ENCODE measurements at regions not wholly inside any gene's neighbourhood (a gene's known extent, or its start where the extent isn't known, plus 50 kb on each side); places are given as distances from the start of the nearest gene placed in this dataset.

DNA sequence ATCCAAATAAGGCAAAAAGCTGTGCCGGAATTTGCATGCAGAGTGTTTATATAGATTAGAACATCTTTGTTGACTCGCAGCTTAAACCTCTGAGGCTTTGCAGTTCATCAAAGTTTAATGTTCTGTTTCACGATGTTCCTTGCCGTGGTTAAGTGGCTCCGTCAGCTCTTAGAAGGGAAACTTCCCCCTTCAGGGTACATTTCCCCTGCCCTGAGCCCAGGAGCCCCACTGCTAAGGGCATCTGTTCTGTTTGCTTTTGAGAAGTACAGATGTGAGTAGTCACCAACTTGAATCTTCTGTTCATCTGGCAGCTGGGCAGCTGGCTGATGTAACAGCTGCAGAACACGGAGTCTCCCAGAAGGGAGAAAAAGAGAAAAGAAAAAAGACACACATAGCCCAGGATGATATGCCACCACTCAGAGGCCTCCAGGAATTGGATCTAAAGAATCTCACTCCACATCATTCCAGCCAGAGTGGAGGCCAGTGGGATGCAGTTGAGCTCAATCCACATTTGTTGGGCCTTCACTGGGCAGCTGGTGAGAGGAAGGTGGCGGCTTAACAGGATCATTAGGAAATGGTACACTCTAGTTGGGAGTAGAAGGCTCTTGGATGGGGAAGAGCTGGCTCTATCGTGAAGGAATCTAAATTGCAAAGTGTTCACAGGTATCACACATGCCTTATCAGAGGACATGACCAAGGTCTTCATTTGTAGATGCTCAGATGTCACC is 178.7 kb upstream of the RBPJ start:
- TF ChIP-seq POLR2A (IDR thresholded peaks at IDR 0.05): no peak
- TF ChIP-seq, protein P1, sequence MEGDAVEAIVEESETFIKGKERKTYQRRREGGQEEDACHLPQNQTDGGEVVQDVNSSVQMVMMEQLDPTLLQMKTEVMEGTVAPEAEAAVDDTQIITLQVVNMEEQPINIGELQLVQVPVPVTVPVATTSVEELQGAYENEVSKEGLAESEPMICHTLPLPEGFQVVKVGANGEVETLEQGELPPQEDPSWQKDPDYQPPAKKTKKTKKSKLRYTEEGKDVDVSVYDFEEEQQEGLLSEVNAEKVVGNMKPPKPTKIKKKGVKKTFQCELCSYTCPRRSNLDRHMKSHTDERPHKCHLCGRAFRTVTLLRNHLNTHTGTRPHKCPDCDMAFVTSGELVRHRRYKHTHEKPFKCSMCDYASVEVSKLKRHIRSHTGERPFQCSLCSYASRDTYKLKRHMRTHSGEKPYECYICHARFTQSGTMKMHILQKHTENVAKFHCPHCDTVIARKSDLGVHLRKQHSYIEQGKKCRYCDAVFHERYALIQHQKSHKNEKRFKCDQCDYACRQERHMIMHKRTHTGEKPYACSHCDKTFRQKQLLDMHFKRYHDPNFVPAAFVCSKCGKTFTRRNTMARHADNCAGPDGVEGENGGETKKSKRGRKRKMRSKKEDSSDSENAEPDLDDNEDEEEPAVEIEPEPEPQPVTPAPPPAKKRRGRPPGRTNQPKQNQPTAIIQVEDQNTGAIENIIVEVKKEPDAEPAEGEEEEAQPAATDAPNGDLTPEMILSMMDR (IDR thresholded peaks at IDR 0.05): no peak

All from testis (tissue), 2 donors.